Transverse colon (tissue), 4 donors: ENCODE measurements at regions not wholly inside any gene's neighbourhood (a gene's known extent, or its start where the extent isn't known, plus 50 kb on each side); places are given as distances from the start of the nearest gene placed in this dataset.

Experiments used
- DNase-seq: peaks from one replicate; pipeline ENCODE4 v3.0.0-alpha.2; 2019
- H3K27ac ChIP-seq, 4 donors: fragments of 200-600 bp; sonication (generic); 2 replicates each; pipeline ENCODE4 v1.5.1; 2016 to 2018; ENCODE audit warnings: inconsistent platforms in 4 of 4
- H3K27me3 ChIP-seq: fragments of 200-600 bp; sonication (generic); 2 replicates; pipeline ENCODE4 v1.5.1; 2017; ENCODE audit warnings: inconsistent platforms
- H3K36me3 ChIP-seq, 4 donors: fragments of 200-600 bp; sonication (generic); 2 replicates each; pipeline ENCODE4 v1.5.1; 2017 to 2019; ENCODE audit warnings: inconsistent platforms in 4 of 4
- H3K4me1 ChIP-seq, 4 donors: fragments of 200-600 bp; sonication (generic); 2 replicates each; pipeline ENCODE4 v1.5.1; 2017 to 2020; ENCODE audit warnings: inconsistent platforms in 4 of 4
- H3K4me3 ChIP-seq, 4 donors: fragments of 200-600 bp; sonication (generic); 1 replicate in 1 of 4; 2 replicates in 3 of 4; pipeline versions ENCODE4 v1.5.1 to v1.6.1; 2017 to 2019; ENCODE audit warnings: inconsistent platforms in 4 of 4
- H3K9me3 ChIP-seq, 2 donors: fragments of 200-600 bp; sonication (generic); 2 replicates each; pipeline ENCODE4 v1.5.1; 2017 to 2019; ENCODE audit warnings: inconsistent platforms in 2 of 2
- EP300 ChIP-seq: sonication (generic); formaldehyde crosslinking; IDR thresholded peaks from one replicate; pipeline ENCODE4 v1.6.1; 2017; ENCODE audit warnings: antibody characterized with exemption, low read depth
- POLR2A ChIP-seq: fragments of 450-650 bp; IDR thresholded peaks from one replicate; pipeline ENCODE4 v1.6.1; 2016; ENCODE audit warnings: antibody characterized with exemption, mild to moderate bottlenecking, moderate library complexity
- POLR2AphosphoS5 ChIP-seq, 3 donors: sonication (generic); formaldehyde crosslinking; IDR thresholded peaks; one replicate each; pipeline ENCODE4 v1.6.1; 2016; ENCODE audit warnings: antibody characterized with exemption in 3 of 3
- WGBS, 2 donors: methylation state at CpG; one replicate each; pipeline ENCODE4 v1.1.5; 2018; ENCODE audit warnings: low coverage in 1 of 2; 5-methylcytosine and 5-hydroxymethylcytosine counted together
- in situ Hi-C, 4 donors: fragments of 200-750 bp; cut with MboI; loops; one replicate each; pipeline versions ENCODE4 v1.15.0 to v1.15.1; 2017; ENCODE audit warnings: low sequenced_read_pairs in 3 of 4, low pct_ligation_motif_present in 1 of 4, low pct_unique_long_range_greater_than_20kb in 1 of 4
- intact Hi-C: fragments of 100-400 bp; cut with DNase I; formaldehyde crosslinking; loops from one replicate; pipeline ENCODE4 v1.15.1; 2023; ENCODE audit warnings: low total_unique reads
- TF ChIP-seq, protein P1 (sequence below), 5 experiments: fragments of 200-600 bp in 3 of 5; fragments of 450-650 bp in 2 of 5; sonication (generic) in 3 of 5; IDR thresholded peaks; 1 replicate in 2 of 5; 2 replicates in 3 of 5; pipeline ENCODE4 v1.5.1; 2016 to 2017; ENCODE audit warnings: antibody characterized with exemption in 5 of 5, inconsistent platforms in 3 of 5, mild to moderate bottlenecking in 2 of 5, moderate library complexity in 1 of 5

DNA sequence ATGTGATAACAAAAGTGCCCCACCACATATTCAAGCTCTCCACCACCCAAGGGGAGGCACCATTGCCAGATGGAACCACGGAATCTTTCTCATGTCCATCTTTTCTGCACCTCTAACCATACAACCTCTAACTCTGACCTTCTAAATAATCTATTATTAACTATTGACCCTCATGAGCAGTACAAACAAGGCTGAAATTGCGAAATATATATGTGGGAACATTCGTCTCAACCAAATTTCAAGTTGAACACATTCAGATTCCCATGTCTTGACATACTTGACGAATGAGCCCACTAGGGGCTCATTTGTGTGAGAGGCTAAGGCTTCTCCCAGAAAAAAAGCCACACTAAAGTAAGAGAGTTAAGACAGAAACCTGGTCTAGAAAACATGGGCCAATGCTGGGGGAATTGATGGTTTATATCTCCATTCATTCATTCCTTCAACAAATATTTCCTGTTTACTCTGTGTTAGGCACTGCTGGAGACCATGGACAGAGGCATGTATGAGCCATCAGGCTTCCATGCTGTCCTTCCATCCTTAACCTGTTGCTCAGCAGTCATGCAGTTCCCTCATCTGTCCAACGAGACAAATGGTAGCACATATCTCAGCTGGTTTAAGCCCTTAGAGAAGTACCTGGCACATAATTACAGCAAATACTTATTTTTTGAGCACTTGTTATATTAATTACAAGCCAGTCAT, 130.4 kb downstream of the ESM1 start:
- WGBS, 2 donors: 80 to 85% methylated on average over 4 to 5 of the region's 5 CpGs
- Histone ChIP-seq H3K4me3 (no peak overlapping the region), H3K36me3 (no peaks in the 10 kb centered on the region), H3K9me3 (no peaks in the 10 kb centered on the region), H3K27ac (no peak overlapping the region), H3K27me3 (no peaks in the 10 kb centered on the region), H3K4me1 (no peaks in the 10 kb centered on the region)
- intact Hi-C loops (no loop called here), in situ Hi-C loops (loop anchor here in 1 of 4 donors (25.0 kb wide), 1 partner anchor 343 kb away; the partner anchor contains the start of gene SNX18)
- TF ChIP-seq POLR2AphosphoS5 (IDR thresholded peaks at IDR 0.05) (no peak), EP300 (no peak), POLR2A (no peak)
- TF ChIP-seq, protein P1, sequence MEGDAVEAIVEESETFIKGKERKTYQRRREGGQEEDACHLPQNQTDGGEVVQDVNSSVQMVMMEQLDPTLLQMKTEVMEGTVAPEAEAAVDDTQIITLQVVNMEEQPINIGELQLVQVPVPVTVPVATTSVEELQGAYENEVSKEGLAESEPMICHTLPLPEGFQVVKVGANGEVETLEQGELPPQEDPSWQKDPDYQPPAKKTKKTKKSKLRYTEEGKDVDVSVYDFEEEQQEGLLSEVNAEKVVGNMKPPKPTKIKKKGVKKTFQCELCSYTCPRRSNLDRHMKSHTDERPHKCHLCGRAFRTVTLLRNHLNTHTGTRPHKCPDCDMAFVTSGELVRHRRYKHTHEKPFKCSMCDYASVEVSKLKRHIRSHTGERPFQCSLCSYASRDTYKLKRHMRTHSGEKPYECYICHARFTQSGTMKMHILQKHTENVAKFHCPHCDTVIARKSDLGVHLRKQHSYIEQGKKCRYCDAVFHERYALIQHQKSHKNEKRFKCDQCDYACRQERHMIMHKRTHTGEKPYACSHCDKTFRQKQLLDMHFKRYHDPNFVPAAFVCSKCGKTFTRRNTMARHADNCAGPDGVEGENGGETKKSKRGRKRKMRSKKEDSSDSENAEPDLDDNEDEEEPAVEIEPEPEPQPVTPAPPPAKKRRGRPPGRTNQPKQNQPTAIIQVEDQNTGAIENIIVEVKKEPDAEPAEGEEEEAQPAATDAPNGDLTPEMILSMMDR (IDR thresholded peaks at IDR 0.05): no peak
- no peak for DNase-seq

DNA sequence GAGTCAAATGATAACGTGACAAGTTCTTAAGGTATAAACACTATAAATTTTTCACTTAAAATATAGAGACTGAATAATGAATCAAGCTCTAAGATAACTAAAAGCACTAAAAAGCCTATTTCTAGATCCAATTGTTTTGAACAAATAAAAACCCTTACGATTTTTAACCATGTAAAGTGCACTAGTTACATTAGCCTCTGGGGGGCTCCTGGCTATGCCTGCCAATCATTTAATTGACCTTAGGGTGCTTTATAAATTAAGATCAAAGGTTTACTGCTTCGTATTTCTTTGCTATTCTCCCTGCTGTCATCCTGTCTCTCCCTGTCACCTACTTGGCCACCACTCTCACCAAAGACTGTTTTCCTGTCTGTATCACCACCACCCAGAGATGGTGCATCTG, 133.4 kb downstream of the ESM1 start:
- in situ Hi-C loops: loop anchor here in 1 of 4 donors (25.0 kb wide), 1 partner anchor 340 kb away; the partner anchor contains the start of gene SNX18
- WGBS, 2 donors: 35 to 44% methylated on average over 3 of the region's 3 CpGs

DNA sequence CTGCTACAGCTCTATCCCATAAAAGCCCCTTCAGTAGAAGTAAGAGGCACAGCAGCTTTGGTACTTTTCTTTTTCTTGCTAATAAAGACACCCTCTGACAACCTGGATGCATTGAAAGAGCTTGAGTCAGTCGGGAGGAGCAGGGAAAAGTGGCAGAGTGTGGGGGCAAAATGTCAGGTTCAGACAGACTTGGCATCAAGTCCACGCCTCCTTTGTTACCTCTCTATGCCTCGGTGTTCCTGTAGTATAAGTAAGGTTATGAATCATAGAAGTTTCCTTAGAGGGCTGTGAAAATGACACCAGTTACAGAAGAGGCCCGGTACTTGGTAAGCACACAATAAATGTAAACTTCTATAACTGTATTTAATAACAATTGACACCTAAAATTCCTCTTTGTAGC, 133.9 kb downstream of the ESM1 start:
- in situ Hi-C loops: loop anchor here in 1 of 4 donors (25.0 kb wide), 1 partner anchor 339 kb away; the partner anchor contains the start of gene SNX18
- Histone ChIP-seq H3K9me3 (no peaks in the 10 kb centered on the region), H3K4me1 (no peaks in the 10 kb centered on the region)

More for the DNA sequence above, 133.4 kb downstream of the ESM1 start:
- H3K27me3 ChIP-seq: no peaks in the 10 kb centered on the region
- intact Hi-C loops: no loop called here
- no peak overlapping the region for H3K27ac ChIP-seq
- DNase-seq: no peak
- H3K4me1 ChIP-seq: no peaks in the 10 kb centered on the region
- no peak overlapping the region for H3K4me3 ChIP-seq
- H3K9me3 ChIP-seq: no peaks in the 10 kb centered on the region
- no peak for TF ChIP-seq POLR2A
- H3K36me3 ChIP-seq: no peaks in the 10 kb centered on the region

DNA sequence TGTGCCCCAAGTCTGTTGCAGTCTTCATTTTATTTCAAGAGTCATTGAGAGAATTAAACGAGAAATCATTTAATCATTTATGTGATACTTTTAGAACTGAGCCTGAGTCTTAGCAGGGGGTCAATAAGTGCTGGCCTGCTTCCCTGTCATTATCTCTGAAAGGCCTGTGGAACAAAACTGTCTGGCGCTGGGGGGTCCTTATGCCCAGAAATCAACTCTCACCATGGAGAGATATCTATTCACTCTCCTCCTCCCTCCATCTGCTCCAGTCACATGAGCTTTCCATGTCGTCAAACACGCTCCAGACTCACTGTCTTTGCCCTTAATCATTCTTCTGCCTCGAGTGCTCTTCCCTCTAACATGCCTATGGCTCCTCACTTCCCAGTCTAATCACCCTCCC, 136.8 kb downstream of the ESM1 start:
- H3K27me3 ChIP-seq: no peaks in the 10 kb centered on the region
- intact Hi-C loops (no loop called here), in situ Hi-C loops (loop anchor here in 2 of 4 donors (5.0 to 10.0 kb wide), 2 partner anchors 331 to 334 kb away; partner anchors contain the start of gene SNX18 (in 2 of the 2))
- H3K9me3 ChIP-seq: no peaks in the 10 kb centered on the region
- no peak overlapping the region for H3K27ac ChIP-seq
- DNase-seq: no peak
- H3K36me3 ChIP-seq: no peaks in the 10 kb centered on the region
- TF ChIP-seq POLR2AphosphoS5 (IDR thresholded peaks at IDR 0.05): no peak
- TF ChIP-seq, protein P1 (IDR thresholded peaks at IDR 0.05): no peak
- no peak for TF ChIP-seq EP300
- TF ChIP-seq POLR2A: no peak
- peaks cover 0 to 6% (median 2%) of the 10 kb centered on the region in 4 donors for H3K4me1 ChIP-seq
- 77 to 91% methylated on average over 5 of the region's 5 CpGs for WGBS, 2 donors
- no peak overlapping the region for H3K4me3 ChIP-seq

More for the DNA sequence above, 133.9 kb downstream of the ESM1 start:
- Histone ChIP-seq H3K4me3 (no peak overlapping the region), H3K27me3 (no peaks in the 10 kb centered on the region), H3K36me3 (no peaks in the 10 kb centered on the region), H3K27ac (no peak overlapping the region)
- DNase-seq: no peak
- intact Hi-C loops: no loop called here
- 54 to 68% methylated on average over 2 to 4 of the region's 4 CpGs for WGBS, 2 donors
- TF ChIP-seq, protein P1 (IDR thresholded peaks at IDR 0.05): no peak
- no peak for TF ChIP-seq EP300
- TF ChIP-seq POLR2AphosphoS5 (IDR thresholded peaks at IDR 0.05): no peak
- TF ChIP-seq POLR2A: no peak
